K562 (cell line): ENCODE measurements at regions not wholly inside any gene's neighbourhood (a gene's known extent, or its start where the extent isn't known, plus 50 kb on each side); places are given as distances from the start of the nearest gene placed in this dataset.

ENCODE experiments used
- ATAC-seq: fragments of 200-7000 bp; cut with Tn5 transposase; 3 replicates; pipeline ENCODE4 v1.9.1; 2020; ENCODE audit warnings: moderate library complexity
- BruUV-seq: library from RNA; stranded (reverse); fragments of 400-500 nt; replicated peaks from 2 replicates; lab custom pipeline; 2021; lab: Mats Ljungman, UMichigan
- CTCF ChIA-PET: fragments of 300-600 bp; formaldehyde crosslinking; extraction: SDS; loops from one replicate; lab custom pipeline; 2021; ENCODE audit warnings: low intra/inter-chr PET ratio; lab: Yijun Ruan, JAX
- POLR2A ChIA-PET: fragments of 300-600, 350-650 bp; sonication (Branson Sonifier 250); formaldehyde crosslinking; extraction: SDS; loops from one replicate; lab custom pipeline; 2021; ENCODE audit warnings: antibody characterized with exemption, inconsistent platforms; lab: Yijun Ruan, JAX
- DNase-seq, 4 experiments: peaks; one replicate each; pipeline versions ENCODE4 v3.0.0 to v3.0.0-alpha.2; 2011 to 2018; ENCODE audit warnings: low spot score in 3 of 4, mixed read lengths in 3 of 4; ENCODE audit errors: extremely low read depth in 1 of 4
- FAIRE-seq: peaks from 2 replicates; lab custom pipeline; 2011; peaks lifted over from hg19 to GRCh38; lab: Jason Lieb, UNC
- H2AFZ ChIP-seq: 2 replicates; pipeline ENCODE4 v1.6.0; 2011; ENCODE audit warnings: low read depth, low read length, control low read depth, inconsistent platforms
- H3K27ac ChIP-seq: fragments of 200-600 bp; 3 replicates; pipeline ENCODE4 v1.8.0; 2011; ENCODE audit warnings: low read depth, mild to moderate bottlenecking, control low read depth, inconsistent platforms, low read length, moderate library complexity, mixed read lengths; ENCODE audit errors: extremely low read depth
- H3K27me3 ChIP-seq, 2 experiments: fragments of 300-600 bp in 1 of 2; 2 replicates in 1 of 2; 3 replicates in 1 of 2; pipeline versions ENCODE4 v1.6.0 to v1.8.0; 2011; ENCODE audit warnings: inconsistent platforms in 2 of 2, low read length in 2 of 2, mild to moderate bottlenecking in 1 of 2, mixed read lengths in 1 of 2, moderate library complexity in 1 of 2; ENCODE audit not compliant: control insufficient read depth in 2 of 2, insufficient read depth in 2 of 2
- H3K36me3 ChIP-seq: fragments of 300-600 bp; 3 replicates; pipeline ENCODE4 v1.8.0; 2011; ENCODE audit warnings: mild to moderate bottlenecking, low read length, inconsistent platforms; ENCODE audit not compliant: control insufficient read depth, insufficient read depth
- H3K4me1 ChIP-seq, 2 experiments: fragments of 200-600 bp in 1 of 2; replicated peaks in 1 of 2; 2 replicates in 1 of 2; 3 replicates in 1 of 2; pipeline versions ENCODE4 v1.5.1 to v1.8.0; 2011; ENCODE audit warnings: inconsistent platforms in 2 of 2, low read length in 2 of 2, mild to moderate bottlenecking in 1 of 2, mixed read lengths in 1 of 2, moderate library complexity in 1 of 2; ENCODE audit not compliant: control insufficient read depth in 2 of 2, insufficient read depth in 2 of 2
- H3K4me2 ChIP-seq: 2 replicates; pipeline ENCODE4 v1.6.1; 2011; ENCODE audit warnings: low read length, control low read depth, inconsistent platforms, mixed read lengths; ENCODE audit not compliant: insufficient read depth
- H3K4me3 ChIP-seq: fragments of 200-600 bp; sonication (generic), shearing (Covaris generic); 2 replicates; pipeline ENCODE4 v1.5.1; 2016; ENCODE audit warnings: control low read depth, inconsistent platforms
- H3K79me2 ChIP-seq: fragments of 200-600 bp; 3 replicates; pipeline ENCODE4 v1.8.0; 2011; ENCODE audit warnings: low read length, inconsistent platforms; ENCODE audit not compliant: control insufficient read depth, insufficient read depth
- H3K9ac ChIP-seq, 2 experiments: 2 replicates each; pipeline versions ENCODE4 v1.6.0 to v1.6.1; 2011; ENCODE audit warnings: low read depth in 2 of 2, low read length in 2 of 2, control low read depth in 1 of 2, inconsistent platforms in 1 of 2, mild to moderate bottlenecking in 1 of 2, mixed read lengths in 1 of 2; ENCODE audit not compliant: insufficient read depth in 1 of 2
- H3K9me1 ChIP-seq: one replicate; pipeline ENCODE4 v1.6.0; 2011; ENCODE audit warnings: inconsistent platforms, mild to moderate bottlenecking, low read length, moderate library complexity; ENCODE audit not compliant: control insufficient read depth, insufficient read depth
- H3K9me3 ChIP-seq: replicated peaks from 2 replicates; pipeline ENCODE4 v1.5.1; 2011; ENCODE audit warnings: low read depth, low read length, inconsistent platforms; ENCODE audit not compliant: control insufficient read depth, insufficient read depth
- H4K20me1 ChIP-seq: replicated peaks from 2 replicates; pipeline ENCODE4 v1.6.1; 2011; ENCODE audit warnings: low read length, inconsistent platforms, mixed read lengths; ENCODE audit not compliant: control insufficient read depth, insufficient read depth
- CTBP1 ChIP-seq: fragments of 450-650 bp; IDR thresholded peaks from 2 replicates; pipeline ENCODE4 v1.6.1; 2016; ENCODE audit warnings: borderline replicate concordance
- FOXP1 ChIP-seq: sonication (generic); formaldehyde crosslinking; IDR thresholded peaks from 2 replicates; pipeline ENCODE4 v1.8.0; 2022; ENCODE audit warnings: mild to moderate bottlenecking, missing genetic modification reagents
- GTF2F1 ChIP-seq: IDR thresholded peaks from 2 replicates; pipeline ENCODE4 v1.6.1; 2011; ENCODE audit warnings: low read depth, low read length, improper control_type of control experiment
- RBFOX2 ChIP-seq: fragments of 200-400 bp; formaldehyde crosslinking; IDR thresholded peaks from 2 replicates; pipeline ENCODE4 v1.6.1; 2017; ENCODE audit warnings: low read depth, mild to moderate bottlenecking, low read length, moderate library complexity
- ZFP36 ChIP-seq: fragments of 150-350 bp; IDR thresholded peaks from 2 replicates; pipeline ENCODE4 v1.6.1; 2018; ENCODE audit warnings: low read length, low read depth; ENCODE audit not compliant: partially characterized antibody
- ZNF146 ChIP-seq: IDR thresholded peaks from one replicate; pipeline ENCODE4 v1.6.1; 2018; ENCODE audit warnings: missing compliant biosample characterization; ENCODE audit not compliant: unreplicated experiment
- WGBS: fragments of 100-300 bp; shearing (Covaris generic); methylation state at CpG from one replicate; pipeline ENCODE4 v1.1.6; 2016; ENCODE audit warnings: low coverage, mixed read lengths; ENCODE audit not compliant: insufficient coverage; ENCODE audit errors: missing lambda C conversion rate; 5-methylcytosine and 5-hydroxymethylcytosine counted together
- in situ Hi-C: fragments of 300-500 bp; cut with MboI; formaldehyde crosslinking; loops from 4 replicates; pipeline ENCODE4 v1.15.0; 2018; ENCODE audit warnings: inconsistent platforms, mixed read lengths
- intact Hi-C: fragments of 100-400 bp; cut with micrococcal nuclease; formaldehyde crosslinking; loops from 2 replicates; pipeline ENCODE4 v1.14.2; 2022
- TF ChIP-seq, protein P1 (sequence below): sonication (generic); formaldehyde crosslinking; IDR thresholded peaks from 2 replicates; pipeline ENCODE4 v1.9.0; 2022; ENCODE audit warnings: mild to moderate bottlenecking, missing genetic modification reagents

DNA sequence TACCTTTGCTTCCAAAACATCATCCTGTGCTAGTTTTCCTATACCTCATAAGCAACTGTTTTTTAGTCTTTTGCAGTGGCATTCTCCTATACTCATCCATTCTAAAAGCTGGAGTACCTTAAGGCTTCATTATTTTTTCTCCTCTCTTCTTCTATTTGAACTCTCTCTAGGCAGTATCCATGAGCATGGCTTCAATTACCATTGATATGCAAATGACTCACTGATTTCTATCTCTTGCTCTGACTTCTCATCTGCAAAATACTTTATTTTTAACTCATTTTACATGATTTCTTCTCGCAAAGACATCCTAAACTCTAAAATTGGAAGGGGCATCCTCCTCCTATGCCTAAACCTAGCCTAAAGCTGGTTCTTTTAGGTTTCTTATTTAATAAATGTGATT lies 365.1 kb upstream of the NUDT12 start:
- H3K9me3 ChIP-seq, result no peaks in the 10 kb centered on the region
- no peaks in the 10 kb centered on the region for H3K9me1 ChIP-seq
- H3K4me1 ChIP-seq, result no peaks in the 10 kb centered on the region
- ATAC-seq (no peak), DNase-seq (no peak), FAIRE-seq (no peak)
- no peaks in the 10 kb centered on the region for H3K36me3 ChIP-seq
- no peak overlapping the region for H3K27ac ChIP-seq
- no peaks in the 10 kb centered on the region for H3K79me2 ChIP-seq
- no peak overlapping the region for H3K4me2 ChIP-seq
- H2AFZ ChIP-seq, result no peak overlapping the region
- in situ Hi-C loops (no loop called here), intact Hi-C loops (no loop called here)
- H4K20me1 ChIP-seq, result no peaks in the 10 kb centered on the region
- BruUV-seq, result no TSS peak
- CTCF ChIA-PET, result no interaction called here
- no peaks in the 10 kb centered on the region for H3K27me3 ChIP-seq
- POLR2A ChIA-PET, result no interaction called here
- H3K4me3 ChIP-seq, result no peak overlapping the region
- 0% methylated on average over 1 of the region's 1 CpG for WGBS
- no peak overlapping the region for H3K9ac ChIP-seq
- TF ChIP-seq ZNF146 (CRISPR knock-in tag) (no peak), ZFP36 (no peak), RBFOX2 (no peak), FOXP1 (CRISPR knock-in tag) (no peak), GTF2F1 (no peak), CTBP1 (no peak)
- TF ChIP-seq, protein P1, sequence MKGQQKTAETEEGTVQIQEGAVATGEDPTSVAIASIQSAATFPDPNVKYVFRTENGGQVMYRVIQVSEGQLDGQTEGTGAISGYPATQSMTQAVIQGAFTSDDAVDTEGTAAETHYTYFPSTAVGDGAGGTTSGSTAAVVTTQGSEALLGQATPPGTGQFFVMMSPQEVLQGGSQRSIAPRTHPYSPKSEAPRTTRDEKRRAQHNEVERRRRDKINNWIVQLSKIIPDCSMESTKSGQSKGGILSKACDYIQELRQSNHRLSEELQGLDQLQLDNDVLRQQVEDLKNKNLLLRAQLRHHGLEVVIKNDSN (CRISPR knock-in tag), result no peak
- TF ChIP-seq, all 486 proteins: peak for 0
